ENCODE measurements at regions not wholly inside any gene's neighbourhood (a gene's known extent, or its start where the extent isn't known, plus 50 kb on each side); places are given as distances from the start of the nearest gene placed in this dataset.

- TF ChIP-seq PHB2 (IDR thresholded peaks at IDR 0.05; ENCODE audit: partially characterized antibody), result no peak
- no peak for TF ChIP-seq ZNF609 (CRISPR knock-in tag; IDR thresholded peaks at IDR 0.05; ENCODE audit: borderline replicate concordance)
These were observed 495.3 kb downstream of the BMP2 start (continued) for GRCh38 chr20:7262803-7263202.

GRCh38 chr20:7264137-7264536 lies 496.7 kb downstream of the BMP2 start:
- no peak overlapping the region for H3K4me3 ChIP-seq (replicated peaks in 1 of 3; ENCODE audit: insufficient read depth in 1 of 3, low read depth in 2 of 3, low read length in 3 of 3)
- H3K36me3 ChIP-seq (replicated peaks in 1 of 2; ENCODE audit: control insufficient read depth in 1 of 2, insufficient read depth in 2 of 2, low read length in 2 of 2), result no peaks in the 10 kb centered on the region
- in situ Hi-C loops (cut with HindIII; ENCODE audit: extremely low pct_ligation_motif_present, low pct_unique_long_range_greater_than_20kb), result no loop called here
- CTCF ChIA-PET (ENCODE audit: low intra/inter-chr PET ratio, low total read pairs), result no interaction called here
- intact Hi-C loops (cut with micrococcal nuclease; ENCODE audit: unreplicated experiment), result no loop called here
- no peaks in the 10 kb centered on the region for H3K79me2 ChIP-seq (ENCODE audit: insufficient read depth, low read length)
- POLR2A ChIA-PET, result no interaction called here
- BruUV-seq (replicated peaks), result no TSS peak
- no peaks in the 10 kb centered on the region for H3K4me1 ChIP-seq (ENCODE audit: insufficient read depth, low read length)
- H4K20me1 ChIP-seq (ENCODE audit: insufficient read depth, low read length), result no peaks in the 10 kb centered on the region
- WGBS (ENCODE audit: low lambda C conversion rate), result 27% methylated on average over 1 of the region's 1 CpG
- ATAC-seq (no peak), DNase-seq (ENCODE audit: low spot score) (no peak), FAIRE-seq (no peak)
- no peak overlapping the region for H3K27ac ChIP-seq (ENCODE audit: extremely low read length, insufficient read depth, low read length)
- H2AFZ ChIP-seq (ENCODE audit: low read length), result no peak overlapping the region
- no peaks in the 10 kb centered on the region for H3K9me3 ChIP-seq (ENCODE audit: low read length)
- H3K4me2 ChIP-seq (ENCODE audit: low read depth, low read length), result no peak overlapping the region
- TF ChIP-seq REL (CRISPR knock-in tag; conservative IDR thresholded peaks at IDR 0.05) (no peak), TGIF2 (CRISPR knock-in tag; IDR thresholded peaks at IDR 0.05) (no peak), BRF2 (CRISPR knock-in tag; IDR thresholded peaks at IDR 0.05) (no peak)
- no peaks in the 10 kb centered on the region for H3K27me3 ChIP-seq (ENCODE audit: control insufficient read depth in 1 of 2, insufficient read depth in 2 of 2, low read length in 2 of 2)
- H3K9ac ChIP-seq (ENCODE audit: insufficient read depth, low read depth, low read length), result no peak overlapping the region
